GM18505 (cell line): ENCODE measurements at regions not wholly inside any gene's neighbourhood (a gene's known extent, or its start where the extent isn't known, plus 50 kb on each side); places are given as distances from the start of the nearest gene placed in this dataset.

Experiments
- ATAC-seq: cut with Tn5 transposase; IDR thresholded peaks from one replicate; pipeline ENCODE4 v1.9.1; 2021; ENCODE audit not compliant: unreplicated experiment
- POLR2A ChIP-seq: IDR thresholded peaks from 4 replicates; pipeline ENCODE4 v1.6.1; 2011; ENCODE audit warnings: borderline replicate concordance; ENCODE audit not compliant: insufficient read depth, insufficient read length; ENCODE audit errors: extremely low read depth

- no peak for TF ChIP-seq POLR2A
- no peak for ATAC-seq
These were observed 584.2 kb downstream of the GALR1 start for GRCh38 chr18:77833807-77834206.

- no peak for ATAC-seq
- TF ChIP-seq POLR2A: no peak
These were observed 602.2 kb downstream of the GALR1 start for GRCh38 chr18:77851802-77852201.

GRCh38 chr18:77853859-77854258 lies 604.2 kb downstream of the GALR1 start:
- no peak for ATAC-seq
- no peak for TF ChIP-seq POLR2A

GRCh38 chr18:77857678-77858655 lies 608.3 kb downstream of the GALR1 start:
- no peak for TF ChIP-seq POLR2A

GRCh38 chr18:77859634-77860033 lies 610.0 kb downstream of the GALR1 start:
- ATAC-seq: no peak
- no peak for TF ChIP-seq POLR2A

More at GRCh38 chr18:77857678-77858655, 608.3 kb downstream of the GALR1 start:
- no peak for ATAC-seq

- no peak for TF ChIP-seq POLR2A
These were observed 612.6 kb downstream of the GALR1 start for GRCh38 chr18:77862066-77862757.

GRCh38 chr18:77865853-77866252 lies 616.2 kb downstream of the GALR1 start:
- no peak for TF ChIP-seq POLR2A
- no peak for ATAC-seq

More at GRCh38 chr18:77862066-77862757, 612.6 kb downstream of the GALR1 start:
- no peak for ATAC-seq

- ATAC-seq: no peak
- no peak for TF ChIP-seq POLR2A
These were observed 616.7 kb downstream of the GALR1 start for GRCh38 chr18:77866351-77866750.

GRCh38 chr18:77870199-77870598 lies 620.6 kb downstream of the GALR1 start:
- no peak for TF ChIP-seq POLR2A

GRCh38 chr18:77870894-77871293 lies 621.2 kb downstream of the GALR1 start:
- ATAC-seq: no peak
- no peak for TF ChIP-seq POLR2A

More at GRCh38 chr18:77870199-77870598, 620.6 kb downstream of the GALR1 start:
- no peak for ATAC-seq

GRCh38 chr18:77872166-77872565 lies 622.5 kb downstream of the GALR1 start:
- TF ChIP-seq POLR2A: no peak
- no peak for ATAC-seq

GRCh38 chr18:77876319-77876865 lies 626.7 kb downstream of the GALR1 start:
- ATAC-seq: no peak
- TF ChIP-seq POLR2A: no peak

GRCh38 chr18:77879829-77880228 lies 630.2 kb downstream of the GALR1 start:
- no peak for ATAC-seq
- TF ChIP-seq POLR2A: no peak
